ENCODE measurements at regions not wholly inside any gene's neighbourhood (a gene's known extent, or its start where the extent isn't known, plus 50 kb on each side); places are given as distances from the start of the nearest gene placed in this dataset.

DNA sequence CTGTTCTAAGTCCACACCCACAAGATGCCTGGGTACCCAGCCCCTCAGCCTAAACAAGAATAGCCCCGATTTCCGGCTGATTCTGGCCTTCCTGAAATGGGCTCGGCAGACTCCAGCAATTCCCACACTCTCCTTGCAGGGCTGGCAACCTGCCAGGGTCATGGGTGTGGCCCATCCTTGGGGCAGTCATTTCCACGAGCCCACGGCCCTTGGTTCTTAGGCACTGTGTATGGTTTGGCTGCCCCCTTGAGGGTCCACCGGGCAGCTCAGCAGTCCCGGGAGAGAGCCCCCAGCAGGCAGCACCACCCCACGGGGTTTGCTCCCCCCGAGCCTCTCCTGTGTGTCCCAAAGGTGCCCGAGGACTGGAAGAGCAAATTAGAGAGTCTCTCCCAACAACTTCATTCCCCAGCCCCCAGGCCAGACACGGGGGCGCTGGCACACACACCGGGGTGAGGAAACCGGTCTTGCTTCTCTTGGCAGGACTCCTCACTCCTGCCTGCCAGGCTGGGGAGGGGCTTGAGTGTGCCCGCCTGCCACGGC lies 142.2 kb downstream of the EMX2 start:
- TF ChIP-seq, protein P1, sequence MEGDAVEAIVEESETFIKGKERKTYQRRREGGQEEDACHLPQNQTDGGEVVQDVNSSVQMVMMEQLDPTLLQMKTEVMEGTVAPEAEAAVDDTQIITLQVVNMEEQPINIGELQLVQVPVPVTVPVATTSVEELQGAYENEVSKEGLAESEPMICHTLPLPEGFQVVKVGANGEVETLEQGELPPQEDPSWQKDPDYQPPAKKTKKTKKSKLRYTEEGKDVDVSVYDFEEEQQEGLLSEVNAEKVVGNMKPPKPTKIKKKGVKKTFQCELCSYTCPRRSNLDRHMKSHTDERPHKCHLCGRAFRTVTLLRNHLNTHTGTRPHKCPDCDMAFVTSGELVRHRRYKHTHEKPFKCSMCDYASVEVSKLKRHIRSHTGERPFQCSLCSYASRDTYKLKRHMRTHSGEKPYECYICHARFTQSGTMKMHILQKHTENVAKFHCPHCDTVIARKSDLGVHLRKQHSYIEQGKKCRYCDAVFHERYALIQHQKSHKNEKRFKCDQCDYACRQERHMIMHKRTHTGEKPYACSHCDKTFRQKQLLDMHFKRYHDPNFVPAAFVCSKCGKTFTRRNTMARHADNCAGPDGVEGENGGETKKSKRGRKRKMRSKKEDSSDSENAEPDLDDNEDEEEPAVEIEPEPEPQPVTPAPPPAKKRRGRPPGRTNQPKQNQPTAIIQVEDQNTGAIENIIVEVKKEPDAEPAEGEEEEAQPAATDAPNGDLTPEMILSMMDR (IDR thresholded peaks at IDR 0.05): no peak
- Mint-ChIP-seq H3K4me3 (no peak overlapping the region), H3K9me3 (peaks cover 57% of the 10 kb centered on the region), H3K27ac (no peak overlapping the region), H3K27me3 (ENCODE audit: insufficient read depth) (peaks cover under 1% of the 10 kb centered on the region), H3K36me3 (ENCODE audit: low read depth) (peaks cover 5% of the 10 kb centered on the region; the same call in 1 of the 2 replicates), H3K4me1 (ENCODE audit: low read depth) (no peaks in the 10 kb centered on the region)
- no peak for DNase-seq

DNA sequence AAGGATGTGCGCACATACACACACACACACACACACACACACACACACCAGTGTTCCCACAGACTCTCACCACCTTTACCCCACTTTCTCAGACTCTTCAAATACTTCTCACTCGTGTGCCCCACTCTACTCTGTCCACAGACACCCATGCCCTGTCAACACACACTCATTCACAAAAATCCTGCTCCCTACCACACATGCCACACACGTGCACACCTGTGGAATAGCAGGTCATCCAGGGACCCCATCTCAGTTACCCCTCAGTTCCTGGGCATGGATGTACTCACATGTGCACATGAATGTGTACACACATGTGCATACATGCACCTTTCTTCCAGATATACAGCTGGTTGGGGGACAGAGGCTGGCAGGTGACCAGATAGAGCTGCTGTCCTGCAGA lies 142.9 kb downstream of the EMX2 start:
- no peak for DNase-seq
- H3K27ac Mint-ChIP-seq: no peak overlapping the region
- peaks cover 1% of the 10 kb centered on the region for H3K27me3 Mint-ChIP-seq (ENCODE audit: insufficient read depth)
- no peak overlapping the region for H3K4me3 Mint-ChIP-seq
- H3K9me3 Mint-ChIP-seq: peaks cover 62% of the 10 kb centered on the region
- H3K4me1 Mint-ChIP-seq (ENCODE audit: low read depth): no peaks in the 10 kb centered on the region
- peaks cover 5% of the 10 kb centered on the region; the same call in 1 of the 2 replicates for H3K36me3 Mint-ChIP-seq (ENCODE audit: low read depth)
- TF ChIP-seq, protein P1 (IDR thresholded peaks at IDR 0.05): no peak

DNA sequence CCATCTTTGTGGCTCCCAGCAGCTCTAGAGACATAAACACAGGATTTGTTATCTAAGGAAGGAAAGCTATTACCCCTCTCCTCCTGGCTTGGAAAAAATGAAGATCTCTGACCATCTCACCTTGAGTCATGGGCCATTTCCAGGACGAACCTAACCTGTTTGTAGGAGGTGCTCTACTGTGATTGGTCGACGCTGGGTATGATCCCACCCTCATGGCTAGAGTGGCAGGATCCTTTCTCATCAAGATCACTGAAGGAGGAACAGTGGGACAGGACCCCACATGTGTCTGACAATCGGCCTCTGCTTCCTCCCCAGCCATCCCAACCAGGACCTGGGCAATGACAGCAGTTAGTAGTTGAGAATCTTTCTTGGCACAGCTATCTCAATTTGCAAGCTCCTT lies 144.1 kb downstream of the EMX2 start:
- Mint-ChIP-seq H3K4me1 (ENCODE audit: low read depth) (no peaks in the 10 kb centered on the region), H3K27ac (no peak overlapping the region), H3K27me3 (ENCODE audit: insufficient read depth) (peaks cover 1% of the 10 kb centered on the region), H3K36me3 (ENCODE audit: low read depth) (peaks cover 5% of the 10 kb centered on the region; the same call in 1 of the 2 replicates), H3K9me3 (peaks cover 72% of the 10 kb centered on the region), H3K4me3 (no peak overlapping the region)
- TF ChIP-seq, protein P1 (IDR thresholded peaks at IDR 0.05): no peak
- DNase-seq: no peak

DNA sequence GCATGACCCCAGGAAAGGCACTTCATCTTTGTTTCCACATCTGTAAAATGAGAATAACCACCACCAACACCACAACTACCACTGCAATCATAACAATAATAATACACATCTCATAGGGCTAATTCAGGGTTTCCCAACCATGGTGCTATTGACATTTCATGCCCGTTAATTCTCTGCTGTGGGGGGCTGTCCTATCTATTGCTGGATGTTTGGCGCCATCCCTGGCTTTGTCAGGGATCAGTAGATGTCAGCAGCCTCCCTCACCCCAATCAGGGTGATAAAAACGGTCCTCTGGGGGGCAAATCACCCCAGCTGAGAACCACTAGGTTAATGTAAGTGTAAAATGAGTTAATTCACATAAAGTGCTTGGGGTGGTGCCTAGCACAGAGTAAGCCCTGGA lies 145.8 kb downstream of the EMX2 start:
- no peak overlapping the region for H3K4me3 Mint-ChIP-seq
- DNase-seq: no peak
- TF ChIP-seq, protein P1 (IDR thresholded peaks at IDR 0.05): no peak
- peaks cover 70% of the 10 kb centered on the region for H3K9me3 Mint-ChIP-seq
- H3K27me3 Mint-ChIP-seq (ENCODE audit: insufficient read depth): peaks cover 1% of the 10 kb centered on the region; the same call in 1 of the 2 replicates
- H3K4me1 Mint-ChIP-seq (ENCODE audit: low read depth): no peaks in the 10 kb centered on the region
- H3K36me3 Mint-ChIP-seq (ENCODE audit: low read depth): peaks cover 5% of the 10 kb centered on the region; the same call in 1 of the 2 replicates
- H3K27ac Mint-ChIP-seq: no peak overlapping the region

DNA sequence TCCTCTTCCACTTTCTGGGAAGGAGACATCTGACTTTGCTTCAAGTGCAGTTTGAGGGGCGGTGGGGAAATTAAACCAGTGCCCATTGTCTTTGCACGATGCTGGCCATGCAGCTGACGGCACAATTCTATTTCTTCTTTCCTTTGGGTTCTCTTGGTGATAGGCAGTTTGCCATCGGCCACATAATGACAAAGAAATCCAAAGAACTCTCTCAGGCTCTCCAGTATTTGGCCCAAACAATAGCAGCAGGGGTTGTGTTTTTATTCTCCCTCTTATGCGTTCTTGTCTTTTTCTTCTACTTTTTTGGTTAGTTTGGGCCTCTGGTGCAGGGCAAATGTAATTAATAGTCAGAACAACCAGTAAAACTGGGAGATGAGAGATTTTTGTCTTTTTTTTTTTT lies 147.0 kb downstream of the EMX2 start:
- Mint-ChIP-seq H3K27me3 (ENCODE audit: insufficient read depth) (peaks cover 1% of the 10 kb centered on the region; the same call in 1 of the 2 replicates), H3K36me3 (ENCODE audit: low read depth) (peaks cover 5% of the 10 kb centered on the region; the same call in 1 of the 2 replicates), H3K4me1 (ENCODE audit: low read depth) (no peaks in the 10 kb centered on the region), H3K27ac (no peak overlapping the region), H3K4me3 (no peak overlapping the region), H3K9me3 (peaks cover 64% of the 10 kb centered on the region)
- no peak for DNase-seq
- TF ChIP-seq, protein P1 (IDR thresholded peaks at IDR 0.05): no peak

All from HFFc6 (cell line).